AG04449 (cell line): ENCODE measurements at regions not wholly inside any gene's neighbourhood (a gene's known extent, or its start where the extent isn't known, plus 50 kb on each side); places are given as distances from the start of the nearest gene placed in this dataset.

Source experiments
- CTCF ChIA-PET: fragments of 350-600 bp; formaldehyde crosslinking; extraction: SDS; loops from one replicate; lab custom pipeline; 2021; ENCODE audit warnings: antibody characterized with exemption; lab: Yijun Ruan, JAX
- POLR2A ChIA-PET: fragments of 400-600, 350-600 bp; formaldehyde crosslinking; extraction: SDS; loops from one replicate; lab custom pipeline; 2020; ENCODE audit warnings: antibody characterized with exemption, inconsistent platforms; lab: Yijun Ruan, JAX
- DNase-seq: peaks from one replicate; pipeline ENCODE4 v3.0.0-alpha.2; 2010; ENCODE audit warnings: low read depth, low spot score
- H3K4me3 ChIP-seq: 2 replicates; pipeline ENCODE4 v1.5.1; 2011; ENCODE audit warnings: low read depth, mild to moderate bottlenecking, control low read depth, low read length
- CTCF ChIP-seq: IDR thresholded peaks from one replicate; pipeline ENCODE4 v1.5.1; 2011; ENCODE audit warnings: mild to moderate bottlenecking, moderate library complexity, low read length, control low read depth, inconsistent platforms; ENCODE audit not compliant: insufficient read depth; ENCODE audit errors: missing control alignments

GRCh38 chr12:29944269-29945000, 160.7 kb upstream of the TMTC1 start:
- CTCF ChIA-PET = no interaction called here
- no peak for TF ChIP-seq CTCF
- no peak overlapping the region for H3K4me3 ChIP-seq
- POLR2A ChIA-PET = no interaction called here
- no peak for DNase-seq

- POLR2A ChIA-PET = no interaction called here
- no peak overlapping the region for H3K4me3 ChIP-seq
- TF ChIP-seq CTCF = no peak
- CTCF ChIA-PET = no interaction called here
- DNase-seq = no peak
These were observed 159.9 kb upstream of the TMTC1 start for GRCh38 chr12:29943683-29944082.

GRCh38 chr12:29940811-29941210, 157.1 kb upstream of the TMTC1 start:
- DNase-seq = no peak
- no peak overlapping the region for H3K4me3 ChIP-seq
- TF ChIP-seq CTCF = no peak
- ChIA-PET POLR2A (no interaction called here), CTCF (no interaction called here)

GRCh38 chr12:29930503-29930902, 146.8 kb upstream of the TMTC1 start:
- POLR2A ChIA-PET = no interaction called here
- DNase-seq = no peak
- CTCF ChIA-PET = no interaction called here
- TF ChIP-seq CTCF = no peak
- no peak overlapping the region for H3K4me3 ChIP-seq

- POLR2A ChIA-PET = no interaction called here
- H3K4me3 ChIP-seq = no peak overlapping the region
- CTCF ChIA-PET = no interaction called here
- no peak for DNase-seq
- TF ChIP-seq CTCF = no peak
These were observed 145.6 kb upstream of the TMTC1 start for GRCh38 chr12:29929295-29929694.

- POLR2A ChIA-PET = no interaction called here
- CTCF ChIA-PET = no interaction called here
- no peak overlapping the region for H3K4me3 ChIP-seq
- TF ChIP-seq CTCF = no peak
- no peak for DNase-seq
These were observed 137.6 kb upstream of the TMTC1 start for GRCh38 chr12:29921307-29921706.
